WTC11 (cell line): ENCODE measurements at regions not wholly inside any gene's neighbourhood (a gene's known extent, or its start where the extent isn't known, plus 50 kb on each side); places are given as distances from the start of the nearest gene placed in this dataset.

Experiments
- TCF7 ChIP-seq: sonication (generic); formaldehyde crosslinking; IDR thresholded peaks from 2 replicates; pipeline ENCODE4 v1.8.0; 2022; ENCODE audit warnings: mild to moderate bottlenecking, low read depth, missing genetic modification reagents, moderate library complexity
- ZNF138 ChIP-seq: sonication (generic); formaldehyde crosslinking; conservative IDR thresholded peaks from 2 replicates; pipeline ENCODE4 v1.8.1; 2022; ENCODE audit warnings: mild to moderate bottlenecking, moderate library complexity, missing genetic modification reagents
- ZNF232 ChIP-seq: sonication (generic); formaldehyde crosslinking; IDR thresholded peaks from 2 replicates; pipeline ENCODE4 v1.8.0; 2022; ENCODE audit warnings: mild to moderate bottlenecking, missing genetic modification reagents
- ZNF263 ChIP-seq: sonication (generic); formaldehyde crosslinking; IDR thresholded peaks from 2 replicates; pipeline ENCODE4 v1.8.1; 2022; ENCODE audit warnings: low read depth, mild to moderate bottlenecking, moderate library complexity, missing genetic modification reagents
- TF ChIP-seq, protein P1 (sequence below): fragments of 200-600 bp; IDR thresholded peaks from 2 replicates; pipeline ENCODE4 v1.8.0; 2022; ENCODE audit warnings: antibody characterized with exemption
- TF ChIP-seq, protein P2 (sequence below): sonication (generic); formaldehyde crosslinking; IDR thresholded peaks from 2 replicates; pipeline ENCODE4 v1.8.0; 2022; ENCODE audit warnings: mild to moderate bottlenecking, missing genetic modification reagents
- TF ChIP-seq, protein P3 (sequence below): sonication (generic); formaldehyde crosslinking; IDR thresholded peaks from 2 replicates; pipeline ENCODE4 v1.8.1; 2022; ENCODE audit warnings: missing genetic modification reagents, borderline replicate concordance
- TF ChIP-seq, protein P4 (sequence below): sonication (generic); formaldehyde crosslinking; IDR thresholded peaks from 2 replicates; pipeline ENCODE4 v1.8.1; 2022; ENCODE audit warnings: mild to moderate bottlenecking, moderate library complexity, missing genetic modification reagents
- TF ChIP-seq, protein P5 (sequence below): sonication (generic); formaldehyde crosslinking; IDR thresholded peaks from 2 replicates; pipeline ENCODE4 v1.8.0; 2022; ENCODE audit warnings: mild to moderate bottlenecking, missing genetic modification reagents
- TF ChIP-seq, protein P6 (sequence below): sonication (generic); formaldehyde crosslinking; conservative IDR thresholded peaks from 2 replicates; pipeline ENCODE4 v1.8.1; 2022; ENCODE audit warnings: mild to moderate bottlenecking, missing genetic modification reagents

DNA sequence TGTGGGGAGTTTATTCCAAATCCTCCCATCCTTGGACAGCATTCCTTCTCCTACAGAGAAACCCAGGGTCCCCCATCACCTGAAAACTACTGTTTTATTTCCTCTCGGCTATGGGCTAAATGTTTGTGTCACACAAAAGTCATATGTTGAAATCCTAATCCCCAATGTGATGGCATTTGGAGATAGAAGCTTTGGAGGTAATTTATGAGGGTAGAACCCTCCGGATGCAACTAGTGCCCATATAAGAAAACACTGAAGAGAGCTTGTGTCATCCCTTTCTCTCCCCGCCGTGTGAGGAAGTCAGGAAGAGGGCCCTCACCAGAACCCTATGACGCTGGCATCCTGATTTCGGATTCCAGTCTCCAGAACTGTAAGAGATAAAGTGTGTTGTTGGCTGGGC lies 127.8 kb upstream of the NOCT start:
- TF ChIP-seq, protein P1, sequence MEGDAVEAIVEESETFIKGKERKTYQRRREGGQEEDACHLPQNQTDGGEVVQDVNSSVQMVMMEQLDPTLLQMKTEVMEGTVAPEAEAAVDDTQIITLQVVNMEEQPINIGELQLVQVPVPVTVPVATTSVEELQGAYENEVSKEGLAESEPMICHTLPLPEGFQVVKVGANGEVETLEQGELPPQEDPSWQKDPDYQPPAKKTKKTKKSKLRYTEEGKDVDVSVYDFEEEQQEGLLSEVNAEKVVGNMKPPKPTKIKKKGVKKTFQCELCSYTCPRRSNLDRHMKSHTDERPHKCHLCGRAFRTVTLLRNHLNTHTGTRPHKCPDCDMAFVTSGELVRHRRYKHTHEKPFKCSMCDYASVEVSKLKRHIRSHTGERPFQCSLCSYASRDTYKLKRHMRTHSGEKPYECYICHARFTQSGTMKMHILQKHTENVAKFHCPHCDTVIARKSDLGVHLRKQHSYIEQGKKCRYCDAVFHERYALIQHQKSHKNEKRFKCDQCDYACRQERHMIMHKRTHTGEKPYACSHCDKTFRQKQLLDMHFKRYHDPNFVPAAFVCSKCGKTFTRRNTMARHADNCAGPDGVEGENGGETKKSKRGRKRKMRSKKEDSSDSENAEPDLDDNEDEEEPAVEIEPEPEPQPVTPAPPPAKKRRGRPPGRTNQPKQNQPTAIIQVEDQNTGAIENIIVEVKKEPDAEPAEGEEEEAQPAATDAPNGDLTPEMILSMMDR: no peak
- TF ChIP-seq, protein P2, sequence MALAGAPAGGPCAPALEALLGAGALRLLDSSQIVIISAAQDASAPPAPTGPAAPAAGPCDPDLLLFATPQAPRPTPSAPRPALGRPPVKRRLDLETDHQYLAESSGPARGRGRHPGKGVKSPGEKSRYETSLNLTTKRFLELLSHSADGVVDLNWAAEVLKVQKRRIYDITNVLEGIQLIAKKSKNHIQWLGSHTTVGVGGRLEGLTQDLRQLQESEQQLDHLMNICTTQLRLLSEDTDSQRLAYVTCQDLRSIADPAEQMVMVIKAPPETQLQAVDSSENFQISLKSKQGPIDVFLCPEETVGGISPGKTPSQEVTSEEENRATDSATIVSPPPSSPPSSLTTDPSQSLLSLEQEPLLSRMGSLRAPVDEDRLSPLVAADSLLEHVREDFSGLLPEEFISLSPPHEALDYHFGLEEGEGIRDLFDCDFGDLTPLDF (CRISPR knock-in tag): no peak
- TF ChIP-seq ZNF232 (CRISPR knock-in tag) (no peak), ZNF263 (CRISPR knock-in tag) (no peak), ZNF138 (CRISPR knock-in tag) (no peak), TCF7 (CRISPR knock-in tag) (no peak)
- TF ChIP-seq, protein P3, sequence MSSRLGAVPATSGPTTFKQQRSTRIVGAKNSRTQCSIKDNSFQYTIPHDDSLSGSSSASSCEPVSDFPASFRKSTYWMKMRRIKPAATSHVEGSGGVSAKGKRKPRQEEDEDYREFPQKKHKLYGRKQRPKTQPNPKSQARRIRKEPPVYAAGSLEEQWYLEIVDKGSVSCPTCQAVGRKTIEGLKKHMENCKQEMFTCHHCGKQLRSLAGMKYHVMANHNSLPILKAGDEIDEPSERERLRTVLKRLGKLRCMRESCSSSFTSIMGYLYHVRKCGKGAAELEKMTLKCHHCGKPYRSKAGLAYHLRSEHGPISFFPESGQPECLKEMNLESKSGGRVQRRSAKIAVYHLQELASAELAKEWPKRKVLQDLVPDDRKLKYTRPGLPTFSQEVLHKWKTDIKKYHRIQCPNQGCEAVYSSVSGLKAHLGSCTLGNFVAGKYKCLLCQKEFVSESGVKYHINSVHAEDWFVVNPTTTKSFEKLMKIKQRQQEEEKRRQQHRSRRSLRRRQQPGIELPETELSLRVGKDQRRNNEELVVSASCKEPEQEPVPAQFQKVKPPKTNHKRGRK: no peak
- TF ChIP-seq, protein P4, sequence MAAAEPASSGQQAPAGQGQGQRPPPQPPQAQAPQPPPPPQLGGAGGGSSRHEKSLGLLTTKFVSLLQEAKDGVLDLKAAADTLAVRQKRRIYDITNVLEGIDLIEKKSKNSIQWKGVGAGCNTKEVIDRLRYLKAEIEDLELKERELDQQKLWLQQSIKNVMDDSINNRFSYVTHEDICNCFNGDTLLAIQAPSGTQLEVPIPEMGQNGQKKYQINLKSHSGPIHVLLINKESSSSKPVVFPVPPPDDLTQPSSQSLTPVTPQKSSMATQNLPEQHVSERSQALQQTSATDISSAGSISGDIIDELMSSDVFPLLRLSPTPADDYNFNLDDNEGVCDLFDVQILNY (CRISPR knock-in tag): no peak
- TF ChIP-seq, protein P5, sequence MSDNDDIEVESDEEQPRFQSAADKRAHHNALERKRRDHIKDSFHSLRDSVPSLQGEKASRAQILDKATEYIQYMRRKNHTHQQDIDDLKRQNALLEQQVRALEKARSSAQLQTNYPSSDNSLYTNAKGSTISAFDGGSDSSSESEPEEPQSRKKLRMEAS (CRISPR knock-in tag): no peak
- TF ChIP-seq, protein P6, sequence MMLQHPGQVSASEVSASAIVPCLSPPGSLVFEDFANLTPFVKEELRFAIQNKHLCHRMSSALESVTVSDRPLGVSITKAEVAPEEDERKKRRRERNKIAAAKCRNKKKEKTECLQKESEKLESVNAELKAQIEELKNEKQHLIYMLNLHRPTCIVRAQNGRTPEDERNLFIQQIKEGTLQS (CRISPR knock-in tag): no peak
